ENCODE measurements at regions not wholly inside any gene's neighbourhood (a gene's known extent, or its start where the extent isn't known, plus 50 kb on each side); places are given as distances from the start of the nearest gene placed in this dataset.

DNA sequence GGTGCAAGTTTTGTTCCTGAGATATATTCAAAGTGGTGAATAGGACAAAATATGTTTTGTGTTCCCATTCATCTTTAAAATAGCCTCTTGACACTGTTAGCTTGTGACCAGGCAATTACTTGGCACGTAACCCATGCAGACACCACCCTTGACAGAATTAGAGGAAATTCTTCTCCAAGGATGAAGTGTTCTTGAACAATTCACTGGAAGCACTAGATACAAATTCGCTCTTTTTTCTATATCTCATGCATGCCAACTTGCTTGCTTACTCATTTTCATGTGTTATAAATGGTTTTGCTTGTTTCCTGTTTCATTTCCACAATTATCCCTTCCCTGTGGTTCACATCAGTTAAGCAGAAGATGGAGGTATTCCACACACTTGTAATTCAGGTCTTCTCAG is 105.2 kb upstream of the MAN1A1 start:
- no peak overlapping the region for H3K4me3 ChIP-seq (ENCODE audit: low read depth, low read length)
- no peak for DNase-seq (ENCODE audit: low read depth, low spot score)
- in situ Hi-C loops (cut with HindIII; ENCODE audit: low sequenced_read_pairs), result no loop called here
- TF ChIP-seq, protein P1, sequence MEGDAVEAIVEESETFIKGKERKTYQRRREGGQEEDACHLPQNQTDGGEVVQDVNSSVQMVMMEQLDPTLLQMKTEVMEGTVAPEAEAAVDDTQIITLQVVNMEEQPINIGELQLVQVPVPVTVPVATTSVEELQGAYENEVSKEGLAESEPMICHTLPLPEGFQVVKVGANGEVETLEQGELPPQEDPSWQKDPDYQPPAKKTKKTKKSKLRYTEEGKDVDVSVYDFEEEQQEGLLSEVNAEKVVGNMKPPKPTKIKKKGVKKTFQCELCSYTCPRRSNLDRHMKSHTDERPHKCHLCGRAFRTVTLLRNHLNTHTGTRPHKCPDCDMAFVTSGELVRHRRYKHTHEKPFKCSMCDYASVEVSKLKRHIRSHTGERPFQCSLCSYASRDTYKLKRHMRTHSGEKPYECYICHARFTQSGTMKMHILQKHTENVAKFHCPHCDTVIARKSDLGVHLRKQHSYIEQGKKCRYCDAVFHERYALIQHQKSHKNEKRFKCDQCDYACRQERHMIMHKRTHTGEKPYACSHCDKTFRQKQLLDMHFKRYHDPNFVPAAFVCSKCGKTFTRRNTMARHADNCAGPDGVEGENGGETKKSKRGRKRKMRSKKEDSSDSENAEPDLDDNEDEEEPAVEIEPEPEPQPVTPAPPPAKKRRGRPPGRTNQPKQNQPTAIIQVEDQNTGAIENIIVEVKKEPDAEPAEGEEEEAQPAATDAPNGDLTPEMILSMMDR (IDR thresholded peaks at IDR 0.05; ENCODE audit: low read depth, low read length), result no peak

DNA sequence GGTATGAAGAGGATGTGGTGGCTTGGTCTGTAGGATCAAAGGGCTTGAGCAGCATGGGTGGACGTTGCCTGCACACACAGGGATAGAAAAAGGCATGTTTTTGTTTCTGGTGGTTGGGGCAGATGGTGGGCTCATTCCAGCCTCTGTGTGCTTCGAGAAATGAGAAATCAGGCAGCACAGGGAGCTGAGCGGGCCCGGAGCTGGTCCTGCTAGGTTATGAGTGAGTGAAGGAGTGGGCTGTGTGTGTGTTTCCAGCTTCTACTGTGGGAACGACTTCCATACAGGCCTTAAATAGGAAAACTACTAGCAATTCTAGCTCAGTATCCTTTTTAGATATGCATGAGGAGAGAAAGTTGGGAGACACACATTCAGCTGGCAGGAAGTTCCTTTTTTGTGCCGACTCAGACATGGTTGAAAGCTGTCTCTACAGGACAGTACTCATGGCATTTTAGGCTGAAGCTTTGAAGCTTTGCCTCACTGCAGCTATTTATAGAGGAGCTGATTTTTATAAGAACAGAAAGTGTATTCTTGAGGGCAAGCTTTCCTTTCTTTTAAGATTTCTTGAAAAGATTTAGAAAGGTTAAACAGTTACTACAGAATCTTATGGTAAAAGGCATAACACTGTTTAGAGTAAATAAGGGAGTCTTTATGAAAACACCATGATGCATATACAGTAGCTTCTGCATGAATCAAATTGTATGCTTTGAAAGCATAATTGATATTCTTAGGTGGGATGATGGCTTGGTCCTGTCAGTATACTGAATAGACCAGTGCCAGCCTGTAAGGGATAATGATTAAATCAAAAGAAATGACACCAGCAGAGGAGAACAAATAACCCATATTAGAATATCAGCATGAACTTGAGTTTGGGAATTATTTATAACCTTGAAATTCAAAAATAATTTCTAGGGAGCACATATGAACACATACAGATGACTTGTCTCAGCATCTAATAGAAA is 104.0 kb upstream of the MAN1A1 start:
- no peak for DNase-seq (ENCODE audit: low read depth, low spot score)
- H3K4me3 ChIP-seq (ENCODE audit: low read depth, low read length), result no peak overlapping the region
- TF ChIP-seq, protein P1 (IDR thresholded peaks at IDR 0.05; ENCODE audit: low read depth, low read length), result no peak
- in situ Hi-C loops (cut with HindIII; ENCODE audit: low sequenced_read_pairs), result no loop called here

- no peak overlapping the region for H3K4me3 ChIP-seq (ENCODE audit: low read depth, low read length)
- in situ Hi-C loops (cut with HindIII; ENCODE audit: low sequenced_read_pairs), result no loop called here
Observed at GRCh38 chr6:119449331-119450156, 100.0 kb upstream of the MAN1A1 start.

GRCh38 chr6:119447921-119448320 is 98.4 kb upstream of the MAN1A1 start:
- TF ChIP-seq, protein P1 (IDR thresholded peaks at IDR 0.05; ENCODE audit: low read depth, low read length), result no peak
- no peak overlapping the region for H3K4me3 ChIP-seq (ENCODE audit: low read depth, low read length)
- no peak for DNase-seq (ENCODE audit: low read depth, low spot score)
- in situ Hi-C loops (cut with HindIII; ENCODE audit: low sequenced_read_pairs), result no loop called here

More at GRCh38 chr6:119449331-119450156, 100.0 kb upstream of the MAN1A1 start:
- no peak for DNase-seq (ENCODE audit: low read depth, low spot score)
- TF ChIP-seq, protein P1 (IDR thresholded peaks at IDR 0.05; ENCODE audit: low read depth, low read length), result no peak

DNA sequence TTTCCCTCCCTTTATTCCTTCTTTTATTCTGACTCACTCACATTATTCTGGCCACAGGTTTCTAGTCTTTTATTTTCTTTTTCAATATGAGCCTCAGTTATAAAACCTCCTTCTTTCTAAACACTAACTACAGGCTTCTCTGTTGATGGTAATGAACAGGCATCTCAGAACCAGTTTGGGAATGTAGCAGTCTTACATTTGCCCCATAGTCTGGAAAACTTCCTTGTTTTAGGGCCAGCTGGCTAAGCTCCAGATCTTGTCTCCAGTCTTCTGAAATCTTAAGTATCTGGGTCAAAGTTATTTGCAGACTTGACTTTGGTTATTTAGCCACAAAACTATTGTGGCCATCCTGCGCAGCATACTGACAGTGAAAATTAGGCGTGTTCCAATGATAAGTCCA is 97.0 kb upstream of the MAN1A1 start:
- in situ Hi-C loops (cut with HindIII; ENCODE audit: low sequenced_read_pairs), result no loop called here
- TF ChIP-seq, protein P1 (IDR thresholded peaks at IDR 0.05; ENCODE audit: low read depth, low read length), result no peak

GRCh38 chr6:119446115-119446554 is 96.6 kb upstream of the MAN1A1 start:
- no peak overlapping the region for H3K4me3 ChIP-seq (ENCODE audit: low read depth, low read length)
- TF ChIP-seq, protein P1 (IDR thresholded peaks at IDR 0.05; ENCODE audit: low read depth, low read length), result no peak
- in situ Hi-C loops (cut with HindIII; ENCODE audit: low sequenced_read_pairs), result no loop called here
- DNase-seq (ENCODE audit: low read depth, low spot score), result peak; percentile 92

More for the DNA sequence above, 97.0 kb upstream of the MAN1A1 start:
- DNase-seq (ENCODE audit: low read depth, low spot score), result peak; percentile 86
- H3K4me3 ChIP-seq (ENCODE audit: low read depth, low read length), result no peak overlapping the region

Data from astrocyte of the spinal cord (primary cell).